PC-9 (cell line): ENCODE measurements at regions not wholly inside any gene's neighbourhood (a gene's known extent, or its start where the extent isn't known, plus 50 kb on each side); places are given as distances from the start of the nearest gene placed in this dataset.

Source experiments
- BruUV-seq: library from RNA; stranded (reverse); fragments of 400-500 nt; replicated peaks from 2 replicates; lab custom pipeline; 2021; lab: Mats Ljungman, UMichigan
- CTCF ChIA-PET: fragments of 300-600 bp; sonication (Branson Sonifier 250); formaldehyde crosslinking; loops from one replicate; lab custom pipeline; 2022; ENCODE audit warnings: antibody characterized with exemption; lab: Charles Lee
- POLR2A ChIA-PET: fragments of 300-600 bp; sonication (Branson Sonifier 250); formaldehyde crosslinking; loops from one replicate; lab custom pipeline; 2022; ENCODE audit warnings: antibody characterized with exemption; ENCODE audit not compliant: unreplicated experiment; lab: Charles Lee
- DNase-seq, 2 experiments: peaks; one replicate each; pipeline versions ENCODE4 v3.0.0 to v3.0.0-alpha.2; 2015 to 2022; ENCODE audit warnings: mixed read lengths in 1 of 2
- H2AFZ ChIP-seq: fragments of 200-600 bp; sonication (generic); 2 replicates; pipeline ENCODE4 v1.8.1; 2017; ENCODE audit warnings: antibody characterized with exemption
- H3F3A ChIP-seq: fragments of 200-600 bp; sonication (generic); 2 replicates; pipeline ENCODE4 v1.8.1; 2017; ENCODE audit warnings: antibody characterized with exemption, mild to moderate bottlenecking, low read depth; ENCODE audit not compliant: insufficient read depth
- H3K27ac ChIP-seq: fragments of 200-600 bp; sonication (generic); 2 replicates; pipeline ENCODE4 v1.6.1; 2016; ENCODE audit warnings: mixed run types
- H3K27me3 ChIP-seq: fragments of 200-600 bp; sonication (generic); 2 replicates; pipeline ENCODE4 v1.6.1; 2016; ENCODE audit warnings: low read depth, mixed run types; ENCODE audit not compliant: insufficient read depth
- H3K36me3 ChIP-seq: fragments of 200-600 bp; sonication (generic); 2 replicates; pipeline ENCODE4 v1.6.1; 2016; ENCODE audit warnings: low read depth, mixed run types
- H3K4me1 ChIP-seq: fragments of 200-600 bp; sonication (generic); replicated peaks from 2 replicates; pipeline ENCODE4 v1.6.1; 2016; ENCODE audit warnings: mixed run types; ENCODE audit not compliant: insufficient read depth
- H3K4me2 ChIP-seq: fragments of 200-600 bp; sonication (generic); 2 replicates; pipeline ENCODE4 v1.6.1; 2017; ENCODE audit warnings: mixed run types
- H3K4me3 ChIP-seq: fragments of 200-600 bp; sonication (generic); 2 replicates; pipeline ENCODE4 v1.6.1; 2016; ENCODE audit warnings: mixed run types
- H3K79me2 ChIP-seq: fragments of 200-600 bp; sonication (generic); 2 replicates; pipeline ENCODE4 v1.6.1; 2017; ENCODE audit warnings: low read depth, mixed run types
- H3K9me2 ChIP-seq: fragments of 200-600 bp; sonication (generic); 2 replicates; pipeline ENCODE4 v1.8.1; 2017; ENCODE audit warnings: mild to moderate bottlenecking; ENCODE audit not compliant: insufficient read depth
- H3K9me3 ChIP-seq: fragments of 200-600 bp; sonication (generic); 2 replicates; pipeline ENCODE4 v1.8.1; 2016; ENCODE audit warnings: low read depth; ENCODE audit not compliant: insufficient read depth
- H4K20me1 ChIP-seq: fragments of 200-600 bp; sonication (generic); 2 replicates; pipeline ENCODE4 v1.8.1; 2017; ENCODE audit not compliant: insufficient read depth
- EZH2 ChIP-seq: fragments of 200-600 bp; sonication (generic); IDR thresholded peaks from 2 replicates; pipeline ENCODE4 v1.8.0; 2017; ENCODE audit warnings: antibody characterized with exemption, low read depth
- intact Hi-C: fragments of 100-400 bp; cut with micrococcal nuclease; formaldehyde crosslinking; loops from one replicate; pipeline ENCODE4 v1.10.0; 2022; ENCODE audit not compliant: unreplicated experiment
- TF ChIP-seq, protein P1 (sequence below): fragments of 200-600 bp; sonication (generic); conservative IDR thresholded peaks from 2 replicates; pipeline ENCODE4 v1.6.1; 2017; ENCODE audit warnings: mixed run types, antibody characterized with exemption, mild to moderate bottlenecking, moderate library complexity

DNA sequence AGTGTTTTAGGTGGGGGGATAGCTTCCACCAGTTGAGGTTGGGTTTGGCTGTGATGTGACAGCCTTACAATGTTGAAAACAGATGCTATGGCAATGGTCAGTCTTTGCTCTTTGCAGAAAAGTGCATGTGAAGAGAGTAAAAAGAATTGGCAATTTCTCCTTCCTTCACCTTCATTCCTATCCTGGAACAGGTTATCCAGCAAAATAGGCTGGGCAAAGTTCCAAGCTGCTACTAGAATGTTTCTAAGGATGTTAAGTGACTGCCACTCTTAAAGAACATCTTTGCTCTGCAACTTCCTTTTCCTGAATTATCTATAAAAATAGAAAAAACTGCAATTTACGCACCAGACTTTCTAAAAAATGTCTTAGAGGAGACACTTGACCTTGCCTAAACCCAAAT lies 50.1 kb upstream of the MYCBP2 start:
- intact Hi-C loops = no loop called here
- Histone ChIP-seq H3K9me2 (no peaks in the 10 kb centered on the region), H3K36me3 (no peaks in the 10 kb centered on the region), H2AFZ (no peak overlapping the region), H3K27me3 (no peaks in the 10 kb centered on the region), H3K27ac (no peak overlapping the region), H3K4me2 (no peak overlapping the region), H3K4me1 (no peaks in the 10 kb centered on the region), H3F3A (no peaks in the 10 kb centered on the region), H3K4me3 (no peak overlapping the region), H4K20me1 (no peaks in the 10 kb centered on the region), H3K79me2 (no peaks in the 10 kb centered on the region), H3K9me3 (no peaks in the 10 kb centered on the region)
- POLR2A ChIA-PET = no interaction called here
- CTCF ChIA-PET = no interaction called here
- DNase-seq = no peak
- TF ChIP-seq EZH2 = no peak
- TF ChIP-seq, protein P1, sequence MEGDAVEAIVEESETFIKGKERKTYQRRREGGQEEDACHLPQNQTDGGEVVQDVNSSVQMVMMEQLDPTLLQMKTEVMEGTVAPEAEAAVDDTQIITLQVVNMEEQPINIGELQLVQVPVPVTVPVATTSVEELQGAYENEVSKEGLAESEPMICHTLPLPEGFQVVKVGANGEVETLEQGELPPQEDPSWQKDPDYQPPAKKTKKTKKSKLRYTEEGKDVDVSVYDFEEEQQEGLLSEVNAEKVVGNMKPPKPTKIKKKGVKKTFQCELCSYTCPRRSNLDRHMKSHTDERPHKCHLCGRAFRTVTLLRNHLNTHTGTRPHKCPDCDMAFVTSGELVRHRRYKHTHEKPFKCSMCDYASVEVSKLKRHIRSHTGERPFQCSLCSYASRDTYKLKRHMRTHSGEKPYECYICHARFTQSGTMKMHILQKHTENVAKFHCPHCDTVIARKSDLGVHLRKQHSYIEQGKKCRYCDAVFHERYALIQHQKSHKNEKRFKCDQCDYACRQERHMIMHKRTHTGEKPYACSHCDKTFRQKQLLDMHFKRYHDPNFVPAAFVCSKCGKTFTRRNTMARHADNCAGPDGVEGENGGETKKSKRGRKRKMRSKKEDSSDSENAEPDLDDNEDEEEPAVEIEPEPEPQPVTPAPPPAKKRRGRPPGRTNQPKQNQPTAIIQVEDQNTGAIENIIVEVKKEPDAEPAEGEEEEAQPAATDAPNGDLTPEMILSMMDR = no peak
- no TSS peak for BruUV-seq
